ENCODE measurements at regions not wholly inside any gene's neighbourhood (a gene's known extent, or its start where the extent isn't known, plus 50 kb on each side); places are given as distances from the start of the nearest gene placed in this dataset.

DNA sequence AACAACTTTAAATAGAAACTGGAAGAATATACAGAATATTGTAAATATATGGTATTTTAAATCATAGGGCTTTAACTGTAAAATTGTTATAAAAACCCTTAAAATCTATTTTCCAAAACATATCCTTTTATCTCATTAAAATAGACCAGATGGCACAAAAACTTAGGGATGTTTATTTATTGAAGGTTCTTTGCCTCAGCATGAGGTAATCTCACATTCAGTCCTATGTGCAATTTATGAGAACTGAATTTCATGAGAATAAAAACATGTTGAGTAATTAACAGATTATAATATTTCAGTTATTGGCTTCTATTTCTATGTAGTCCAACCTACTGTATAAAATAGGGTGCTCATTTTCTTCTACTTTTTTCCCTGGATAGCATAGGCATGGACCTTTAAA lies 329.2 kb upstream of the PRR16 start:
- Histone ChIP-seq H3K4me1 (ENCODE audit: control insufficient read depth in 2 of 2, insufficient read depth in 2 of 2, low read length in 2 of 2) (no peaks in the 10 kb centered on the region), H3K27me3 (replicated peaks in 1 of 4; ENCODE audit: control extremely low read depth in 1 of 4, control insufficient read depth in 3 of 4, insufficient read depth in 4 of 4, low read length in 3 of 4) (no peaks in the 10 kb centered on the region), H3K9me3 (ENCODE audit: control extremely low read depth in 1 of 3, control insufficient read depth in 2 of 3, insufficient read depth in 1 of 3, low read length in 2 of 3) (peaks cover 0 to 7% (median 0%) of the 10 kb centered on the region in 3 donors), H2AFZ (ENCODE audit: insufficient read depth, low read depth, low read length, poor library complexity, severe bottlenecking) (no peak overlapping the region), H3K27ac (ENCODE audit: low read length in 2 of 2) (no peak overlapping the region), H3K9ac (ENCODE audit: low read length) (no peak overlapping the region), H3K79me2 (ENCODE audit: control insufficient read depth, insufficient read depth, low read length) (no peaks in the 10 kb centered on the region), H3K36me3 (replicated peaks in 1 of 2; ENCODE audit: control extremely low read depth in 1 of 2, control insufficient read depth in 1 of 2, extremely low read depth in 1 of 2, insufficient read depth in 2 of 2, low read length in 1 of 2) (no peaks in the 10 kb centered on the region), H3K4me3 (ENCODE audit: control extremely low read depth in 1 of 5, extremely low read depth in 1 of 5, insufficient read depth in 1 of 5, low read depth in 2 of 5, low read length in 4 of 5) (no peak overlapping the region), H3K4me2 (replicated peaks; ENCODE audit: low read depth, low read length, poor library complexity, severe bottlenecking) (no peak overlapping the region), H4K20me1 (ENCODE audit: control insufficient read depth, insufficient read depth, low read length, poor library complexity, severe bottlenecking) (no peaks in the 10 kb centered on the region)
- Mint-ChIP-seq H3K9me3 (ENCODE audit: insufficient read depth) (peaks cover 2% of the 10 kb centered on the region), H3K27ac (no peak overlapping the region), H3K4me3 (no peak overlapping the region), H3K4me1 (no peaks in the 10 kb centered on the region), H3K27me3 (no peaks in the 10 kb centered on the region)
- DNase-seq (no peak), ATAC-seq (ENCODE audit: low read depth) (no peak)
- intact Hi-C loops (cut with micrococcal nuclease), result no loop called here
- CTCF ChIA-PET, result no interaction called here
- POLR2A ChIA-PET, result no interaction called here
- TF ChIP-seq EZH2 (IDR thresholded peaks at IDR 0.05; ENCODE audit: borderline replicate concordance, insufficient read depth, low read depth, low read length, poor library complexity, severe bottlenecking), result no peak
- TF ChIP-seq, protein P1, sequence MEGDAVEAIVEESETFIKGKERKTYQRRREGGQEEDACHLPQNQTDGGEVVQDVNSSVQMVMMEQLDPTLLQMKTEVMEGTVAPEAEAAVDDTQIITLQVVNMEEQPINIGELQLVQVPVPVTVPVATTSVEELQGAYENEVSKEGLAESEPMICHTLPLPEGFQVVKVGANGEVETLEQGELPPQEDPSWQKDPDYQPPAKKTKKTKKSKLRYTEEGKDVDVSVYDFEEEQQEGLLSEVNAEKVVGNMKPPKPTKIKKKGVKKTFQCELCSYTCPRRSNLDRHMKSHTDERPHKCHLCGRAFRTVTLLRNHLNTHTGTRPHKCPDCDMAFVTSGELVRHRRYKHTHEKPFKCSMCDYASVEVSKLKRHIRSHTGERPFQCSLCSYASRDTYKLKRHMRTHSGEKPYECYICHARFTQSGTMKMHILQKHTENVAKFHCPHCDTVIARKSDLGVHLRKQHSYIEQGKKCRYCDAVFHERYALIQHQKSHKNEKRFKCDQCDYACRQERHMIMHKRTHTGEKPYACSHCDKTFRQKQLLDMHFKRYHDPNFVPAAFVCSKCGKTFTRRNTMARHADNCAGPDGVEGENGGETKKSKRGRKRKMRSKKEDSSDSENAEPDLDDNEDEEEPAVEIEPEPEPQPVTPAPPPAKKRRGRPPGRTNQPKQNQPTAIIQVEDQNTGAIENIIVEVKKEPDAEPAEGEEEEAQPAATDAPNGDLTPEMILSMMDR (IDR thresholded peaks at IDR 0.05), result no peak

DNA sequence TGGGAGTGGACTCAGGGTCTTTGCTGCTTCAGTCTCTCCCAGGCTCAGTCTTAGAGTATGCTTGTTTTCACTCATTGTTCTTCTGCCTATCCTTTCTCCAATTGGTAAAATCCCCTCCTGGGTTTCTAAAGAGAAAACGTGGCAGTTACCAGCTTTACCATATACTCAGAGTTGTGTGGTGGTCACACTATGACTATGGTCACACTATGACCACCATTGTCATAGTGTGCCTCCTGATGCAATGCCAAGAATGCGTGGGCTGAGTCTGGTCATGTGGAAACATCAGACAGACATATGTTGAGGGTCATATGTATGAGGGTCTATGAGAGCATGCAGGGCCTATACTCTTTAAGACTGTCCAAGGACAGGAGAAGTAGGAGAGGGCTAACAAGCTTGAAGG lies 326.5 kb upstream of the PRR16 start:
- Histone ChIP-seq H3K4me3 (ENCODE audit: control extremely low read depth in 1 of 5, extremely low read depth in 1 of 5, insufficient read depth in 1 of 5, low read depth in 2 of 5, low read length in 4 of 5) (no peak overlapping the region), H4K20me1 (ENCODE audit: control insufficient read depth, insufficient read depth, low read length, poor library complexity, severe bottlenecking) (no peaks in the 10 kb centered on the region), H3K27ac (ENCODE audit: low read length in 2 of 2) (no peak overlapping the region), H3K9me3 (ENCODE audit: control extremely low read depth in 1 of 3, control insufficient read depth in 2 of 3, insufficient read depth in 1 of 3, low read length in 2 of 3) (no peaks in the 10 kb centered on the region), H3K79me2 (ENCODE audit: control insufficient read depth, insufficient read depth, low read length) (no peaks in the 10 kb centered on the region), H3K4me1 (ENCODE audit: control insufficient read depth in 2 of 2, insufficient read depth in 2 of 2, low read length in 2 of 2) (no peaks in the 10 kb centered on the region), H3K27me3 (replicated peaks in 1 of 4; ENCODE audit: control extremely low read depth in 1 of 4, control insufficient read depth in 3 of 4, insufficient read depth in 4 of 4, low read length in 3 of 4) (no peaks in the 10 kb centered on the region), H3K9ac (ENCODE audit: low read length) (no peak overlapping the region), H3K36me3 (replicated peaks in 1 of 2; ENCODE audit: control extremely low read depth in 1 of 2, control insufficient read depth in 1 of 2, extremely low read depth in 1 of 2, insufficient read depth in 2 of 2, low read length in 1 of 2) (no peaks in the 10 kb centered on the region), H2AFZ (ENCODE audit: insufficient read depth, low read depth, low read length, poor library complexity, severe bottlenecking) (no peak overlapping the region), H3K4me2 (replicated peaks; ENCODE audit: low read depth, low read length, poor library complexity, severe bottlenecking) (no peak overlapping the region)
- DNase-seq (no peak), ATAC-seq (ENCODE audit: low read depth) (no peak)
- Mint-ChIP-seq H3K27me3 (no peaks in the 10 kb centered on the region), H3K4me3 (no peak overlapping the region), H3K4me1 (no peaks in the 10 kb centered on the region), H3K27ac (no peak overlapping the region), H3K9me3 (ENCODE audit: insufficient read depth) (no peaks in the 10 kb centered on the region)
- TF ChIP-seq EZH2 (IDR thresholded peaks at IDR 0.05; ENCODE audit: borderline replicate concordance, insufficient read depth, low read depth, low read length, poor library complexity, severe bottlenecking), result no peak
- TF ChIP-seq, protein P1 (IDR thresholded peaks at IDR 0.05), result no peak
- CTCF ChIA-PET, result no interaction called here
- 60% methylated on average over 1 of the region's 2 CpGs for WGBS (ENCODE audit: insufficient coverage)
- POLR2A ChIA-PET, result no interaction called here
- intact Hi-C loops (cut with micrococcal nuclease), result no loop called here

All from B cell (primary cell).